SK-N-MC (cell line): ENCODE measurements at regions not wholly inside any gene's neighbourhood (a gene's known extent, or its start where the extent isn't known, plus 50 kb on each side); places are given as distances from the start of the nearest gene placed in this dataset.

ENCODE experiments used
- EZH2 ChIP-seq: fragments of 200-600 bp; sonication (generic); IDR thresholded peaks from one replicate; pipeline ENCODE4 v1.6.1; 2017; ENCODE audit warnings: antibody characterized with exemption
- POLR2AphosphoS5 ChIP-seq: IDR thresholded peaks from 2 replicates; pipeline ENCODE4 v1.6.1; 2012; ENCODE audit warnings: mild to moderate bottlenecking, low read depth, low read length, borderline replicate concordance

- TF ChIP-seq EZH2 (no peak), POLR2AphosphoS5 (no peak)
These were observed 107.0 kb upstream of the ELOVL6 start for GRCh38 chr4:110305455-110305854.
